SH-SY5Y (cell line): ENCODE measurements at regions not wholly inside any gene's neighbourhood (a gene's known extent, or its start where the extent isn't known, plus 50 kb on each side); places are given as distances from the start of the nearest gene placed in this dataset.

Source experiments
- GATA2 ChIP-seq: IDR thresholded peaks from 2 replicates; pipeline ENCODE4 v1.6.1; 2011; ENCODE audit warnings: mild to moderate bottlenecking, low read depth, low read length
- GATA3 ChIP-seq: IDR thresholded peaks from 2 replicates; pipeline ENCODE4 v1.6.1; 2011; ENCODE audit warnings: low read depth, mild to moderate bottlenecking, low read length, moderate library complexity

GRCh38 chr7:27299861-27300260 lies 57.3 kb downstream of the EVX1 start:
- TF ChIP-seq GATA2: no peak
- no peak for TF ChIP-seq GATA3

- no peak for TF ChIP-seq GATA3
- TF ChIP-seq GATA2: no peak
Observed at GRCh38 chr7:27300421-27300820, 57.8 kb downstream of the EVX1 start.

GRCh38 chr7:27302590-27302989 lies 60.0 kb downstream of the EVX1 start:
- TF ChIP-seq GATA2: no peak

- TF ChIP-seq GATA2 (no peak), GATA3 (no peak)
Observed at GRCh38 chr7:27303026-27303425, 60.4 kb downstream of the EVX1 start.

- TF ChIP-seq GATA3 (no peak), GATA2 (no peak)
Observed at GRCh38 chr7:27305854-27306253, 63.3 kb downstream of the EVX1 start.

GRCh38 chr7:27312820-27313219 lies 70.2 kb downstream of the EVX1 start:
- no peak for TF ChIP-seq GATA3
- TF ChIP-seq GATA2: no peak

GRCh38 chr7:27314111-27314510 lies 71.5 kb downstream of the EVX1 start:
- TF ChIP-seq GATA3 (no peak), GATA2 (no peak)

GRCh38 chr7:27315066-27315465 lies 72.5 kb downstream of the EVX1 start:
- TF ChIP-seq GATA2: no peak
- TF ChIP-seq GATA3: no peak

GRCh38 chr7:27316311-27316710 lies 73.7 kb downstream of the EVX1 start:
- no peak for TF ChIP-seq GATA2
- TF ChIP-seq GATA3: no peak

GRCh38 chr7:27324246-27324645 lies 81.6 kb downstream of the EVX1 start:
- TF ChIP-seq GATA2 (no peak), GATA3 (no peak)

- TF ChIP-seq GATA2 (no peak), GATA3 (no peak)
Observed at GRCh38 chr7:27329909-27330308, 87.3 kb downstream of the EVX1 start.

- no peak for TF ChIP-seq GATA3
- TF ChIP-seq GATA2: no peak
Observed at GRCh38 chr7:27339478-27339877, 96.9 kb downstream of the EVX1 start.

- TF ChIP-seq GATA3 (no peak), GATA2 (no peak)
Observed at GRCh38 chr7:27344471-27344870, 101.9 kb downstream of the EVX1 start.

- TF ChIP-seq GATA3: no peak
- no peak for TF ChIP-seq GATA2
Observed at GRCh38 chr7:27345164-27345887, 102.7 kb downstream of the EVX1 start.

GRCh38 chr7:27345997-27346396 lies 103.4 kb downstream of the EVX1 start:
- TF ChIP-seq GATA3 (no peak), GATA2 (no peak)

- TF ChIP-seq GATA3 (no peak), GATA2 (no peak)
Observed at GRCh38 chr7:27346531-27347275, 104.1 kb downstream of the EVX1 start.
